NCI-H2227 (cell line): ENCODE measurements at regions not wholly inside any gene's neighbourhood (a gene's known extent, or its start where the extent isn't known, plus 50 kb on each side); places are given as distances from the start of the nearest gene placed in this dataset.

Source experiments
- DNase-seq: peaks from one replicate; lab custom pipeline; 2025; ENCODE audit not compliant: unreplicated experiment; lab: John Stamatoyannopoulos, UW

- DNase-seq: no peak
Observed at GRCh38 chr17:49918591-49918990, 50.4 kb upstream of the DLX4 start.
